ENCODE measurements at regions not wholly inside any gene's neighbourhood (a gene's known extent, or its start where the extent isn't known, plus 50 kb on each side); places are given as distances from the start of the nearest gene placed in this dataset.
A peak's percentile ranks its signal among the peaks of the same experiment; 100 is the strongest.

- no peak overlapping the region for H3K27ac ChIP-seq
- TF ChIP-seq CTCF (conservative IDR thresholded peaks at IDR 0.05) (peak; percentile 35), ZFX (IDR thresholded peaks at IDR 0.05) (no peak)
Measured at GRCh38 chr6:153563001-153563400, 431.9 kb upstream of the RGS17 start.

- H3K27ac ChIP-seq = no peak overlapping the region
- peak; percentile 73 for TF ChIP-seq CTCF (conservative IDR thresholded peaks at IDR 0.05)
- TF ChIP-seq ZFX (IDR thresholded peaks at IDR 0.05) = no peak
Measured at GRCh38 chr6:153553627-153554026, 422.5 kb upstream of the RGS17 start.

DNA sequence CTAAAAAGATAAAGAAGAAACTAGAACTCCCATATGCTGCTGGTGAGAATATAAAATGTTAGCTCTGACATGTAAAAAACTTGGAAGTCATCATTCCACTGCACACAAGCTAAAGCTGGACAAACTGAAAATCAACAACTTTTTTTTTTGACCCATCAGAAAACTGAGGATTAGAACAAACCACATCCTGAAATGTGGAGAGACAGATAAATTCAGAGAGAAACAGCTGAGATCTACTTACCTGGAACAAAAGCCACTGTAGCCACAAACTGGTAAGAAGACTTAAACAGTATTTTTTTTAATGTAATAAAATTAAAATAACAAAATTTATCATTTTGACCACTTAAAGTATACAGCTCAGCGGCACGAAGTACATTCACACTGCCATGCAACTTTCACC lies 408.5 kb upstream of the RGS17 start:
- TF ChIP-seq ZFX (IDR thresholded peaks at IDR 0.05) (no peak), CTCF (conservative IDR thresholded peaks at IDR 0.05) (no peak)
- no peak overlapping the region for H3K27ac ChIP-seq

- no peak for TF ChIP-seq CTCF (conservative IDR thresholded peaks at IDR 0.05)
- no peak for TF ChIP-seq ZFX (IDR thresholded peaks at IDR 0.05)
- H3K27ac ChIP-seq = no peak overlapping the region
Measured at GRCh38 chr6:153538491-153538890, 407.4 kb upstream of the RGS17 start.

DNA sequence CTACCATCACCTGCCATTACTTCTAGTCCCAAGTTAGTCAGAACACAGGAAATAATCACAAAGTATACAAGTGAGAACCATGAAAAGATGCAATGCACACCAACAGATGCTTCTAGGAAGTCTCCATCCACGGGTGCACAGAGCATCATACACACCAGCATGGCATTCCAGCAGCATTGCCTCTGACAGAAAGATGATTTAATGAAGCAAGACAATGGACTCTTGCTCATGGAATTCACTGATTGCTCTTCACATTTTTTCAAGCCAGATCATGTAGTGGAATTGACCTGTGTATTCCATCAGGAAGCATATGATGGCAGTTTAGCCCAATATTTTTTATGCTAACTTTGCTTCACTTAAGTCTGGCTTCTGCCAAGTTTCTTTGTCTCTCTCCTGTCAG lies 406.3 kb upstream of the RGS17 start:
- TF ChIP-seq CTCF (conservative IDR thresholded peaks at IDR 0.05) = no peak
- H3K27ac ChIP-seq = no peak overlapping the region

DNA sequence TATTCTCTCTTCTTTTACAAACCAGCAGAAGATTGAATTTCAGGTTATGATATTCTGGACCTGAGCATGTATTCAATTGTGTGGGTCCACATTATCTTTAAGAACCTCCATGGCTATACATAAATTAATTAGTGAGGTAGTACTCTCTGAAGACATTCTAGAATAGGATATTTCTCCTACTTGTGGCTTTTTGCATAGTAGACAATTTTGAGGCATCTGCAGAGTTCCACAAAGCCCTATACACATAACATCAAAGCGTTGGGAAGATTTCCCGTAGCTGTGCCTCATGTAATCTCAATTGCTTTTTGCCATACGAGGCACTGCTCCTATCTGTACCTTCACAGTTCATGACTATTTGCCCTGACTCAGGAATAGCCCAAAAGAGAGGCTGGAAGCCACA lies 395.4 kb upstream of the RGS17 start:
- no peak overlapping the region for H3K27ac ChIP-seq
- TF ChIP-seq CTCF (conservative IDR thresholded peaks at IDR 0.05) = no peak
- no peak for TF ChIP-seq ZFX (IDR thresholded peaks at IDR 0.05)

DNA sequence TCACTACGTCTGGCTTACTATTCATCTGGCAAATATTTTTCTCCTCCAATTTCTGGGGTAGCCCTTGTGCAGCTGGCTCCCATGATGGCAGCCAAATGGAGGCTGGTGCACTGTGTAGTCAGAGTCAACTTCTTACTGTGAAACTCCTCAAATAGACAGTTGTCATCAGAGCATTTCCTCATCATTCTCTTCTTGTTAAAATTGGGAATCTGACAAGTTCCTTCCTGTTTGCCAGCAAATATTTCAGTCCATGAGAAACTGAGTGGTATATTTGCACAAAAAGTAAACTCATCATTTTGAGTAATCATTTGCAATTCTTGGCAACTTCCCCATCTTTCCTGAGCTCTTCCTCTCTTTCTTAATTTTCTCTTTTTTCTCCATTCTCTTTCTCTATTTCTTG lies 394.9 kb upstream of the RGS17 start:
- TF ChIP-seq CTCF (conservative IDR thresholded peaks at IDR 0.05) = no peak
- TF ChIP-seq ZFX (IDR thresholded peaks at IDR 0.05) = no peak
- no peak overlapping the region for H3K27ac ChIP-seq
